HG02870 (cell line): ENCODE measurements at regions not wholly inside any gene's neighbourhood (a gene's known extent, or its start where the extent isn't known, plus 50 kb on each side); places are given as distances from the start of the nearest gene placed in this dataset.

ENCODE experiments used
- ATAC-seq: cut with Tn5 transposase; IDR thresholded peaks from one replicate; pipeline ENCODE4 v1.9.1; 2021; ENCODE audit warnings: mild to moderate bottlenecking, moderate library complexity; ENCODE audit not compliant: unreplicated experiment

GRCh38 chr15:93882141-93882540 lies 349.2 kb upstream of the MCTP2 start:
- ATAC-seq = no peak

DNA sequence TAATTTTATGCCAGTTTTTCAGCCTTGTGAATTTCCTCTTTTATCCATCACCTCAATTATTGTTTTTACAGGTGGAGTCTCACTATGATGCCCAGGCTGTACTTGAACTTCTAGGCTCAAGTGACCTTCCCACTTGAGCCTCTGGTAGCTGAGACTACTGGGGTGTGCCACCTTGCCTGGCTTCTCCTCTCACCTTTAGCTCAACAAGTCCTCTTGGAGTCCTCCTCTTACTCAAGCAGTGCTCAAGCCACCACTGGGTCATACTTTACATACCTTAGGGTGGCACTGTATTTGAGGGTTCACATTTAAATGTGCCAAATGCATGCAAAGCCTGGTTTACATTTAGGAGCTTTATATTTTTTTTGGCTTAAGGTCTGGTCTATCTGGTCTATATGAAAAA lies 350.1 kb upstream of the MCTP2 start:
- ATAC-seq = no peak

DNA sequence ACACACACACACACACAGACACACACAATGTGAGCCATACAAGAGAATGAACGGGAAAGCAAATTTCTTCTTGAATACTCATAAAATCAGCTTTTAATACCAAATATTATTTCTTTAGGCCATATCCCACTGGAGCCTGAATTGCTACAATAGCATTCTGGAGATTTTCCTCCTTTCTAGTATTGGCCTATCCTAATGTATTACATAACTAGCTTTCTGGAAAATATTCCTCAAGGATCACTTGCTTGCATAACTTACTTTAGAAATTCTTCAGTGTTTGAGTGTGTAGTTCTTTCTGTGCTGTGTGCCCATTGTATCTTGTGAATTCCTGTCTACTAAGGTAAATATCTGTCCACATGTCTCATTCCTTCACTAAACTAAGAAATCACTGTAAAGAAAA lies 351.0 kb upstream of the MCTP2 start:
- ATAC-seq = no peak

DNA sequence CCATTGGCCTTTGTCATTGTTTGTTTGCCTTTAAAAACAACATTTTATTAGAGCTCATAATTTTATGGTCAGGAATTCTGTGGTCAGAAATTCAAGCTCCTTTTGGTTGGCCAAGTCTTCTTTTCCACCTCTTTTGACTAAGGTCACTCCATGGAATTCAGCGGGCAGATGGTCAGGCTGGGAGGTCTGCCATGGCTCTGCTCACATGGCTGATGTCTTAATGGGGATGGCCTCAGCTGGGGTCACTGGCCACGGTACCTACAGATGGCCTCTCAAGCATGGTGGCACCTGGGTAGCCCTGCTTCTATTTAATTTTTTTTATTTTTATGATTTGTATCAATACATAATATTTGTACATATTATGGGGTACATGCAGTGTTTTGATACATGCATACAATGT lies 360.8 kb upstream of the MCTP2 start:
- no peak for ATAC-seq

- no peak for ATAC-seq
Measured at GRCh38 chr15:93866948-93867347, 364.4 kb upstream of the MCTP2 start.

DNA sequence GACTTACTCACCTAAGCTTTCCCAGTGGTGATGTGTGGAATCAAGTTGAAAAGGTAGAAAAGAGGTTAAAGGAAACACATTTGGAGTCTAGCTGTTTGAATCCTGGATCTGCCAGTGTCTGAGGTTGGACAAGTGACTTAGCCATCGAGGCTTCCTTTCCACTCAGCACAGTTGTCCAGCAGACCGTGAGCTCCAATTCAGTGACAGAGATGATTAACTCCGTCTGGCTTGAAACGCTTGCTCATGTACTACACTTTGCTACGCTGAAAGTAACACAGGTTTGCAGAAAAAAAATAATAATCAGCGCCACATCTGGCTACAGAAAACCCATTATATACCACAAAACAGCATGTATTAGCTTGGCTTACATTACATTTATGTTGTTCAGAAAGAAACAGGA lies 364.9 kb upstream of the MCTP2 start:
- no peak for ATAC-seq

- no peak for ATAC-seq
Measured at GRCh38 chr15:93865586-93865985, 365.8 kb upstream of the MCTP2 start.

DNA sequence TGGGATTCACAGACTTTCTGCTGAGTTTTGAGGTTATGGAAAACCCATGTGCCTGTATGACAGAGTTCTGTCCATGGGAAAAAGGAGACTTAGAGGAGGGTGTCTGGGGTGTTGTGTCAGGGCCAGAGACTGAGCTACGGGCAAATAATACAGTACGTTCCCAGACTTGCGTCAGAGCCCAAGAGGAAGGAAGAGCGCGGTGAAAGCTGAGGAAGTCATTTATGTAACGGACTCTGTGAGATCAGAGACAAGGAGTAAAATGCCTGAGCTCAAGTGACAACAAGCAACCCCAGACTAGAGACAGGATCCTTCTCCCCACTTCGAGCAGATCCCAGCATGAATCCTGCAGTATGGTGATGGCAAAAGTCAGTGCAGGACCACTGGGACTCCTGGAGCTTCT lies 368.6 kb upstream of the MCTP2 start:
- no peak for ATAC-seq

- no peak for ATAC-seq
Measured at GRCh38 chr15:93861956-93862741, 369.2 kb upstream of the MCTP2 start.

DNA sequence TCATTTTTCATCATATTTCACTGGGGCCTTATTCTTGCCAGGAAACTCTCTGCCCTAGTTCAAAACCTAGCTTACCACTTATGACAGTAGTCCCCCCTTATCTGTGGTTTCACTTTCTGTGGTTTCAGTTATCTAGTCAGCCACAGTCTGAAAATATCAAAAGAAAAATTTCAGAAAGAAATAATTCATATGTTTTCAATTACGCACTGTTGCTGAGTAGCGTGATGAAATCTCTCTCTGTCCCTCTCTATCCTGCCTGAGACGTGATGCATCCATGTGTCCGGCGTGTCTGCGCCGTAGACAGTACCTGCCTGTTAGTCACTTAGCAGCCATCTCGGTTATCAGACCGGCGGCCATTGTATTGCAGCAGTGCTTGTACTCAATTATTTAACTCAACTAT lies 369.9 kb upstream of the MCTP2 start:
- ATAC-seq = no peak

- no peak for ATAC-seq
Measured at GRCh38 chr15:93860701-93861100, 370.7 kb upstream of the MCTP2 start.

- no peak for ATAC-seq
Measured at GRCh38 chr15:93859176-93859575, 372.2 kb upstream of the MCTP2 start.

DNA sequence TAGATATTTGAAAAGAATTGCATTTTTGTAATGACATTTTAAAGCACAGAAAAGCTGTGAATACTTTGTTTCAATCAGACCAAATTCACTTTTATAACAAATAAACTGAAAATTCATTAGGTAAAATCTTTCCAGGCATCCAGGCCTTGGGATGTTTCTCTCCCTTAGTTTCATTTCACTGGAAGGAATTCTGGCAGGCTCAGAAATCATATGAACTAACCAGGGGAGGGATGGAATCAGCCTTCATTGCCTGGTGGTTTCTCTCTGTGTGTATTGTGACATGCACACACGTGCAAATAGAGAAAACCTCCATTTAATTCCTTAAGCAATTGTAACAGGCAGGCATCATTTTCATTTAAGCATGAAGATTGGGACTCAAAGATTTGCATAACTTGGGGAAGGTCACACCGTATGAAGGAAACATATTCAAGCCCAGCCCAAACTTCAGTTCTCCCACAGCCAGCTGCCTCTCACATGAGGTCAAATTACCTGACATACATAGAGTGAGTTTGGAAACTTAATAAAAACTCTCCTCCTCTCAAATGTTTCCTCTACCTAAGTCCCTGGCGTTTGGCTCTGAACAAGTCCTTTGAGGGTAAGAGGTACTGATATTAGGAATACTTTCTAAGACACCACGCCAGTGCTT lies 376.1 kb upstream of the MCTP2 start:
- ATAC-seq = no peak

GRCh38 chr15:93854088-93854487 lies 377.3 kb upstream of the MCTP2 start:
- ATAC-seq = no peak

DNA sequence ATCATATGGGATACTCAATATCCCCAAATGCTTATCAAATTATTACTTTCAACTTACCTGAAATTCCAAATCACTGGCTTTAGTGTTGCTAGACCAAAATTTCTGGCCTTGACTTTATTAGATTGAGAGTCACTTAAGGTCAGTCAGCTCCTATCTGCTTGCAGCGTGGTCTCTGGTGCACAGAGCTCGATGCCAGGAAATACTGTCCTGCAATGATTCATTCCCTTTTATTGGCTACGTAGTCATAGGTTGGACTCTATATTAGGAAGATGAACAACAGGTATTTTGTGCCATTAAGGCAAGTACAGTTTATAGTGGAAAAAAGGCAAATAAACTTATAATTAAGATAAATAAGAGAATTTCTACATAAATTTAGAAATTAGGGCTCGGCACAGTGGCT lies 378.6 kb upstream of the MCTP2 start:
- ATAC-seq = no peak

DNA sequence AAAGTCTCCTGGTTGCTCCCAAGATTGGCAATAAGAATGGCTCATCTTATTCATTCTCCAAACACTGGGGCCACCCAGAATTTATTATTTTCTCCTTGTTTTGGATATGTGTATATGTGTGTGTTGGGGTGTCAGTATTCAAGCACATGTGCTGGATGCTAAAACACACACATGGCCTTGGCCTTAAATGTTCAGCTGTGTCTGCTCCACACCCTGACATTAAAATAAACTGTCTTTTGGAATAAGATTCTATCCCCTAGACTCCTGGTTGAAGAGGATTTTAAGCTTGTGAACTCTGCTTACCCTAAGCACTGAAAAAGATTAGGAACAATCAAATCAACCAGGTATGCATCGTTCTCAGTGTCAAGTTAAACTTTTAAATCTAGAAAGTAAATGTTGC lies 382.9 kb upstream of the MCTP2 start:
- no peak for ATAC-seq

- ATAC-seq = no peak
Measured at GRCh38 chr15:93848076-93848475, 383.3 kb upstream of the MCTP2 start.

DNA sequence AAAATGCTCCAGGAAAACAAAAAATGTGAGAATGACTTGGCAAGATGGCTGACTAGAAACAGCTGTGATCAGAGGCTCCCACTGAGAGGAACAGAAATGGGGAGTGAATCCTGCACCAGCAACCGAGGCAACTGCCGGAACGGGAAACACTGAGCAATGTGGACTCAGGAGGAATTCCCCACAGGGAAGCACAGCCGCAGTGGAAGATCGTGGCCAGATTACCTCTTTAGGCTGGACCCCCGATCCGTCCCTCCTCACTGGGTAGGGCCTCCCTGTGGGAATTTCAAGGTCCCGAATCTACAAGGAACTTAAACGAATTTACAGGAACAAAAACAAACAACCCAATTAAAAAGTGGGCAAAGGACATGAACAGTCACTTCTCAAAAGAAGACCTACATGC lies 385.2 kb upstream of the MCTP2 start:
- no peak for ATAC-seq

DNA sequence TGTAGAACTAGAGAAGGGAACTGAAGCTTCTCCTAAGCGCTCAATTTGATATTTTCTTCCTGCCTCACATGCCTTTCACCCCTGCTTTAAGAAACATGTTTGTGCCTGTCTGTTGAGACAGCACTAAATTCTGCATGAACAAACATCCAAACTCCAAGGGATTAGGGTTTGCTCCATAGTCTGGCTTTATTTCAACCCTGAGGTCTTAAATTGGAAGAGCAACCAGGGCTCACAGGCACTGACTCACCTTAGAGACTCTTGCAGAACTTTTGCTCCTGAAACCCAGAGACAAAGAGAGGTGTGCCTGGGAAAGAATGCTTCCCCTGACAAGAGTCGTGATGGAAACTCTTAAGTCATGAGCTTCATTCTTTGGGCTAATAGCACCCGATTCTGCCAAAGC lies 393.9 kb upstream of the MCTP2 start:
- ATAC-seq = no peak

DNA sequence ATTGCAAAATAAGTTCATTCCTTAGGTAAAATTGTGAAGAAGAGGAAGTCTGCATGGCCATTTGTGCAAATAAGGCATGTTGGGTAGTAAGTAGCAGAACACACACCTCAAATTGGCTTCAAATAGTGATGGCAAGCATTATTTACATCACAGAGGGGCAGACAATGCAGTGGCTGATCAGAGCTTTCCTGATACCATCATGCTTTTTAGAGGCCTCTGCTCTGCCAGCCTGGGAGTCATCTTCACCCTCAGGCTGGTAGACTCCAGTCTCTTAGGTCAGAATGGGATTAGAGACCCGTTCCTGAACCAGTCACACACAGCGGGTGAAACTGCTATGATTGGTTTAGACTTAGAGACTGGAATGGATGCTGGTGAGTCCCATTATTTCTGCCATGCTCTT lies 396.0 kb upstream of the MCTP2 start:
- no peak for ATAC-seq

- no peak for ATAC-seq
Measured at GRCh38 chr15:93831641-93832040, 399.7 kb upstream of the MCTP2 start.

GRCh38 chr15:93830221-93831080 lies 400.9 kb upstream of the MCTP2 start:
- no peak for ATAC-seq
